ENCODE measurements at regions not wholly inside any gene's neighbourhood (a gene's known extent, or its start where the extent isn't known, plus 50 kb on each side); places are given as distances from the start of the nearest gene placed in this dataset.

DNA sequence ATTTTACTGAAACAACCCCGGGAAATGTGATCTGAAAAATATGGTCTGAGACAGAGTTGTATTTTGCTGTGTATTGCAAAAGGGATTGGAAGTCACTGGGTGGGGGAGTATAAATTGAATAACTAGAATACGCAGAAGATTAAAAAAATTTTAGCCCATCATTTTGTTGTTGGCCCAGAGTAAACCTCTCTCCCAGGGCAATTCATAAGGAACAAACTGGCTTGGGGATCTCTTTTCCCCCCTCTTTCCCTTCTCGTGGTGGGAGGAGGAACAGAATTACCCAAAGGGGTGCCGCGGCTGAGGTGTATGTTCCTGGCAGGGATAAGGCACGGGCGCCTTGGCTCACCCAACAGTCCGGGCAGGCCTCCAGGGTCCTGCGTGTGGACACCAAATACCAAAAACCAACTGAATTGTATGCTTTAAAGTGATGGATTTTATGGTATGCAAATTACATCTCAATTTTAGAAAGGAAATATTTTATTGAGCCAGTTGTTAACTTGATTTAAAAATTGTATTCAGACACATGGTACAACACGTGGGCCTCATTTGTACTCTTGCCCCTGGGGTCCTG, 121.2 kb upstream of the SPRED2 start:
- H3K9me3 ChIP-seq (ENCODE audit: low read length) = no peaks in the 10 kb centered on the region
- WGBS (ENCODE audit: low lambda C conversion rate) = 59% methylated on average over 10 of the region's 10 CpGs
- no peak overlapping the region for H3K27ac ChIP-seq (ENCODE audit: extremely low read length, insufficient read depth, low read length)
- intact Hi-C loops (cut with micrococcal nuclease; ENCODE audit: unreplicated experiment) (loop anchor here (1.0 to 5.0 kb wide), 5 partner anchors 117 to 288 kb away; no protein-coding TSS in a partner anchor), in situ Hi-C loops (cut with HindIII; ENCODE audit: extremely low pct_ligation_motif_present, low pct_unique_long_range_greater_than_20kb) (loop anchor here (5.0 to 25.0 kb wide), 4 partner anchors 119 to 941 kb away; partner anchors contain the start of genes CEP68 and SPRED2)
- POLR2A ChIA-PET = no interaction called here
- peak; percentile 10; the same call in 1 of the 2 replicates for TF ChIP-seq HDAC1 (CRISPR knock-in tag; IDR thresholded peaks at IDR 0.05)
- TF ChIP-seq FOXJ3 (CRISPR knock-in tag; IDR thresholded peaks at IDR 0.05; ENCODE audit: borderline replicate concordance) = 0 out of 2 replicates have a peak, but pooled peaks have one; percentile 3
- TF ChIP-seq SRY (CRISPR knock-in tag; IDR thresholded peaks at IDR 0.05) = no peak
- no peak for TF ChIP-seq NFIC (IDR thresholded peaks at IDR 0.05; ENCODE audit: low read length)
- TF ChIP-seq ZNF605 (CRISPR knock-in tag; IDR thresholded peaks at IDR 0.05) = 0 out of 2 replicates have a peak, but pooled peaks have one; percentile 6
- TF ChIP-seq ZFP90 (CRISPR knock-in tag; IDR thresholded peaks at IDR 0.05; ENCODE audit: borderline replicate concordance) = 0 out of 2 replicates have a peak, but pooled peaks have one; percentile 13
- 0 out of 2 replicates have a peak, but pooled peaks have one; percentile 18 for TF ChIP-seq HMG20B (CRISPR knock-in tag; conservative IDR thresholded peaks at IDR 0.05)
- TF ChIP-seq, protein P1, sequence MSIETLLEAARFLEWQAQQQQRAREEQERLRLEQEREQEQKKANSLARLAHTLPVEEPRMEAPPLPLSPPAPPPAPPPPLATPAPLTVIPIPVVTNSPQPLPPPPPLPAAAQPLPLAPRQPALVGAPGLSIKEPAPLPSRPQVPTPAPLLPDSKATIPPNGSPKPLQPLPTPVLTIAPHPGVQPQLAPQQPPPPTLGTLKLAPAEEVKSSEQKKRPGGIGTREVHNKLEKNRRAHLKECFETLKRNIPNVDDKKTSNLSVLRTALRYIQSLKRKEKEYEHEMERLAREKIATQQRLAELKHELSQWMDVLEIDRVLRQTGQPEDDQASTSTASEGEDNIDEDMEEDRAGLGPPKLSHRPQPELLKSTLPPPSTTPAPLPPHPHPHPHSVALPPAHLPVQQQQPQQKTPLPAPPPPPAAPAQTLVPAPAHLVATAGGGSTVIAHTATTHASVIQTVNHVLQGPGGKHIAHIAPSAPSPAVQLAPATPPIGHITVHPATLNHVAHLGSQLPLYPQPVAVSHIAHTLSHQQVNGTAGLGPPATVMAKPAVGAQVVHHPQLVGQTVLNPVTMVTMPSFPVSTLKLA (IDR thresholded peaks at IDR 0.05) = peak; percentile 75
- 0 out of 2 replicates have a peak, but pooled peaks have one; percentile 34 for TF ChIP-seq ZNF451 (CRISPR knock-in tag; IDR thresholded peaks at IDR 0.05)
- no peak for TF ChIP-seq NCOA1 (CRISPR knock-in tag; IDR thresholded peaks at IDR 0.05)
- no peak overlapping the region for H3K9ac ChIP-seq (ENCODE audit: insufficient read depth, low read depth, low read length)
- DNase-seq (ENCODE audit: low spot score) (no peak), ATAC-seq (peak; percentile 23; the same call in 1 of the 3 replicates), FAIRE-seq (no peak)
- 0 out of 5 replicates have a peak, but pooled peaks cover 0 to 9% of the 10 kb centered on the region in 2 experiments for H3K27me3 ChIP-seq (ENCODE audit: control insufficient read depth in 1 of 2, insufficient read depth in 2 of 2, low read length in 2 of 2)
- no peaks in the 10 kb centered on the region for H3K36me3 ChIP-seq (replicated peaks in 1 of 2; ENCODE audit: control insufficient read depth in 1 of 2, insufficient read depth in 2 of 2, low read length in 2 of 2)
- H3K4me3 ChIP-seq (replicated peaks in 1 of 3; ENCODE audit: insufficient read depth in 1 of 3, low read depth in 2 of 3, low read length in 3 of 3) = no peak overlapping the region
- CTCF ChIA-PET (ENCODE audit: low intra/inter-chr PET ratio, low total read pairs) = interaction anchor here (2.9 kb wide), 1 partner anchor 288 kb away, joined by 56 read pairs; no protein-coding TSS in a partner anchor
- peak overlapping the region; percentile 54; the same call in 1 of the 2 replicates for H3K4me2 ChIP-seq (ENCODE audit: low read depth, low read length)
- H3K79me2 ChIP-seq (ENCODE audit: insufficient read depth, low read length) = no peaks in the 10 kb centered on the region
- no TSS peak for BruUV-seq (replicated peaks)
- H3K4me1 ChIP-seq (ENCODE audit: insufficient read depth, low read length) = peaks cover 11% of the 10 kb centered on the region; the same call in 1 of the 2 replicates
- H2AFZ ChIP-seq (ENCODE audit: low read length) = no peak overlapping the region
- no peaks in the 10 kb centered on the region for H4K20me1 ChIP-seq (ENCODE audit: insufficient read depth, low read length)
